A673 (cell line): ENCODE measurements at regions not wholly inside any gene's neighbourhood (a gene's known extent, or its start where the extent isn't known, plus 50 kb on each side); places are given as distances from the start of the nearest gene placed in this dataset.

Experiments used
- BruUV-seq: library from RNA; stranded (reverse); fragments of 400-500 nt; replicated peaks from 2 replicates; lab custom pipeline; 2021; lab: Mats Ljungman, UMichigan
- CTCF ChIA-PET: fragments of 300-600 bp; sonication (Branson Sonifier 250); formaldehyde crosslinking; loops from one replicate; lab custom pipeline; 2022; ENCODE audit warnings: antibody characterized with exemption; lab: Charles Lee
- POLR2A ChIA-PET: fragments of 300-600 bp; sonication (Branson Sonifier 250); formaldehyde crosslinking; loops from one replicate; lab custom pipeline; 2022; ENCODE audit warnings: antibody characterized with exemption; ENCODE audit not compliant: low non-redundant PET; lab: Charles Lee
- DNase-seq: peaks from one replicate; pipeline ENCODE4 v3.0.0-alpha.2; 2015; ENCODE audit warnings: low spot score
- H3K27ac ChIP-seq: fragments of 200-600 bp; sonication (generic); 2 replicates; pipeline ENCODE4 v1.5.1; 2016; ENCODE audit warnings: mixed run types, low read depth, mild to moderate bottlenecking, mixed read lengths, antibody characterized with exemption, low read length; ENCODE audit not compliant: poor library complexity, severe bottlenecking
- H3K27me3 ChIP-seq: fragments of 200-600 bp; sonication (generic); replicated peaks from 2 replicates; pipeline ENCODE4 v1.6.1; 2017; ENCODE audit warnings: mixed run types, low read depth, mild to moderate bottlenecking, mixed read lengths, antibody characterized with exemption, low read length; ENCODE audit not compliant: insufficient read depth, poor library complexity
- H3K36me3 ChIP-seq: fragments of 200-600 bp; sonication (generic); 2 replicates; pipeline ENCODE4 v1.6.1; 2016; ENCODE audit warnings: mixed run types, mild to moderate bottlenecking, mixed read lengths, antibody characterized with exemption, low read length; ENCODE audit not compliant: insufficient read depth, poor library complexity, severe bottlenecking
- H3K4me1 ChIP-seq: fragments of 200-600 bp; sonication (generic); 2 replicates; pipeline ENCODE4 v1.6.1; 2017; ENCODE audit warnings: mixed run types, mild to moderate bottlenecking, mixed read lengths, antibody characterized with exemption, low read length; ENCODE audit not compliant: insufficient read depth, poor library complexity, severe bottlenecking
- H3K4me3 ChIP-seq: fragments of 200-600 bp; sonication (generic); 2 replicates; pipeline ENCODE4 v1.5.1; 2016; ENCODE audit warnings: low read depth, mixed run types, mild to moderate bottlenecking, mixed read lengths, low read length; ENCODE audit not compliant: poor library complexity, severe bottlenecking
- H3K9me3 ChIP-seq: fragments of 200-600 bp; sonication (generic); 2 replicates; pipeline ENCODE4 v1.6.1; 2016; ENCODE audit warnings: mixed run types, low read depth, mild to moderate bottlenecking, mixed read lengths, antibody characterized with exemption, low read length; ENCODE audit not compliant: poor library complexity, severe bottlenecking
- EZH2 ChIP-seq: fragments of 200-600 bp; sonication (generic); IDR thresholded peaks from 2 replicates; pipeline ENCODE4 v1.6.1; 2017; ENCODE audit warnings: borderline replicate concordance, low read depth, mild to moderate bottlenecking, mixed read lengths, antibody characterized with exemption, low read length; ENCODE audit not compliant: poor library complexity, severe bottlenecking
- intact Hi-C: fragments of 100-400 bp; cut with micrococcal nuclease; formaldehyde crosslinking; loops from one replicate; pipeline ENCODE4 v1.10.0; 2022; ENCODE audit not compliant: unreplicated experiment
- TF ChIP-seq, protein P1 (sequence below): fragments of 300-800, 200-600 bp; sonication (generic); conservative IDR thresholded peaks from 2 replicates; pipeline ENCODE4 v1.5.1; 2017; ENCODE audit warnings: low read depth, mild to moderate bottlenecking, antibody characterized with exemption, low read length, moderate library complexity, mixed read lengths

- Histone ChIP-seq H3K27ac (no peak overlapping the region), H3K4me3 (no peak overlapping the region), H3K4me1 (no peaks in the 10 kb centered on the region), H3K27me3 (no peaks in the 10 kb centered on the region), H3K9me3 (no peaks in the 10 kb centered on the region), H3K36me3 (no peaks in the 10 kb centered on the region)
- DNase-seq, result no peak
- POLR2A ChIA-PET, result no interaction called here
- intact Hi-C loops, result no loop called here
- no TSS peak for BruUV-seq
- CTCF ChIA-PET, result no interaction called here
- TF ChIP-seq EZH2, result no peak
- TF ChIP-seq, protein P1, sequence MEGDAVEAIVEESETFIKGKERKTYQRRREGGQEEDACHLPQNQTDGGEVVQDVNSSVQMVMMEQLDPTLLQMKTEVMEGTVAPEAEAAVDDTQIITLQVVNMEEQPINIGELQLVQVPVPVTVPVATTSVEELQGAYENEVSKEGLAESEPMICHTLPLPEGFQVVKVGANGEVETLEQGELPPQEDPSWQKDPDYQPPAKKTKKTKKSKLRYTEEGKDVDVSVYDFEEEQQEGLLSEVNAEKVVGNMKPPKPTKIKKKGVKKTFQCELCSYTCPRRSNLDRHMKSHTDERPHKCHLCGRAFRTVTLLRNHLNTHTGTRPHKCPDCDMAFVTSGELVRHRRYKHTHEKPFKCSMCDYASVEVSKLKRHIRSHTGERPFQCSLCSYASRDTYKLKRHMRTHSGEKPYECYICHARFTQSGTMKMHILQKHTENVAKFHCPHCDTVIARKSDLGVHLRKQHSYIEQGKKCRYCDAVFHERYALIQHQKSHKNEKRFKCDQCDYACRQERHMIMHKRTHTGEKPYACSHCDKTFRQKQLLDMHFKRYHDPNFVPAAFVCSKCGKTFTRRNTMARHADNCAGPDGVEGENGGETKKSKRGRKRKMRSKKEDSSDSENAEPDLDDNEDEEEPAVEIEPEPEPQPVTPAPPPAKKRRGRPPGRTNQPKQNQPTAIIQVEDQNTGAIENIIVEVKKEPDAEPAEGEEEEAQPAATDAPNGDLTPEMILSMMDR, result no peak
Measured at GRCh38 chr13:63433546-63434150, 2018.0 kb upstream of the PCDH20 start.

DNA sequence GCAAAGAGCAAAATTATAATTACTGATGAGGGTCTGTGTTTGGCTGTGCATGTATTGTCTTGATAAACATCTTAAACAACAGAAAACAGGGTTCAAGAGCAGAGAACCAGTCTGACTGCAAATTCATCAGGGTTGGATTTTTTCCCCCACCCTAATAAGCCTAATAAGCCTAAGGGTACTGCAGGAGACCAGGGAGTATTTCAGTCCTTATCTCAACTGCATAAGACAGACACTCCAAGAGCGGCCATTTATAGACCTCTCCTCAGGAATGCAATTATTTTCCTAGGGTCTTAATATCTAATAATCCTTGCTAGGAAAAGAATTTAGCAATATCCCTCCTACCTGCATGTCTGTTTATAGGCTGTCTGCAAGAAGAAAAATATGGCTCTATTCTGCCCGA, 2011.5 kb upstream of the PCDH20 start:
- Histone ChIP-seq H3K36me3 (no peaks in the 10 kb centered on the region), H3K27me3 (no peaks in the 10 kb centered on the region), H3K27ac (no peak overlapping the region), H3K4me1 (no peaks in the 10 kb centered on the region), H3K4me3 (no peak overlapping the region), H3K9me3 (no peaks in the 10 kb centered on the region)
- DNase-seq, result no peak
- POLR2A ChIA-PET, result no interaction called here
- TF ChIP-seq, protein P1, result no peak
- TF ChIP-seq EZH2, result no peak
- CTCF ChIA-PET, result no interaction called here
- BruUV-seq, result no TSS peak
- intact Hi-C loops, result no loop called here

GRCh38 chr13:63425131-63425530, 2009.5 kb upstream of the PCDH20 start:
- Histone ChIP-seq H3K9me3 (no peaks in the 10 kb centered on the region), H3K27me3 (no peaks in the 10 kb centered on the region), H3K36me3 (no peaks in the 10 kb centered on the region), H3K4me1 (no peaks in the 10 kb centered on the region), H3K4me3 (no peak overlapping the region), H3K27ac (no peak overlapping the region)
- intact Hi-C loops, result no loop called here
- ChIA-PET CTCF (no interaction called here), POLR2A (no interaction called here)
- no TSS peak for BruUV-seq
- TF ChIP-seq, protein P1, result no peak
- TF ChIP-seq EZH2, result no peak
- DNase-seq, result no peak
